Activated CD8-positive, alpha-beta T cell treated with anti-CD3 and anti-CD28 coated beads for 36 hours (primary cell): ENCODE measurements at regions not wholly inside any gene's neighbourhood (a gene's known extent, or its start where the extent isn't known, plus 50 kb on each side); places are given as distances from the start of the nearest gene placed in this dataset.
A peak's percentile ranks its signal among the peaks of the same experiment; 100 is the strongest.

Experiments
- ATAC-seq: fragments of 200-7000 bp; cut with Tn5 transposase; one replicate; pipeline ENCODE4 v1.10.0; 2021; ENCODE audit warnings: mild to moderate bottlenecking, moderate library complexity
- CTCF ChIA-PET: fragments of 350-600 bp; sonication (Branson Sonifier 250); formaldehyde crosslinking; loops from one replicate; lab custom pipeline; 2021; ENCODE audit warnings: antibody characterized with exemption; lab: Charles Lee
- POLR2A ChIA-PET: fragments of 350-600 bp; sonication (Branson Sonifier 250); formaldehyde crosslinking; loops from one replicate; lab custom pipeline; 2021; ENCODE audit warnings: antibody characterized with exemption; lab: Charles Lee
- DNase-seq: peaks from one replicate; pipeline ENCODE4 v3.0.0-alpha.2; 2020
- H3K27ac Mint-ChIP-seq: one replicate; pipeline ENCODE4 v1.8.0; 2021; ENCODE audit warnings: mild to moderate bottlenecking, mixed read lengths
- H3K27me3 Mint-ChIP-seq: one replicate; pipeline ENCODE4 v1.8.0; 2021; ENCODE audit warnings: mixed read lengths
- H3K36me3 Mint-ChIP-seq: one replicate; pipeline ENCODE4 v1.8.0; 2021; ENCODE audit warnings: low read depth, mixed read lengths
- H3K4me1 Mint-ChIP-seq: one replicate; pipeline ENCODE4 v1.8.0; 2021; ENCODE audit warnings: low read depth, mixed read lengths
- H3K4me3 Mint-ChIP-seq: one replicate; pipeline ENCODE4 v1.8.0; 2021; ENCODE audit warnings: mild to moderate bottlenecking, moderate library complexity, mixed read lengths
- H3K9me3 Mint-ChIP-seq: one replicate; pipeline ENCODE4 v1.8.0; 2021; ENCODE audit warnings: mixed read lengths
- CTCF ChIP-seq: fragments of 200-600 bp; IDR thresholded peaks from one replicate; pipeline ENCODE4 v1.8.0; 2022; ENCODE audit warnings: antibody characterized with exemption, mild to moderate bottlenecking
- intact Hi-C: fragments of 100-400 bp; cut with micrococcal nuclease; formaldehyde crosslinking; loops from one replicate; pipeline ENCODE4 v1.10.0; 2022

- intact Hi-C loops, result no loop called here
- no peak overlapping the region for H3K27ac Mint-ChIP-seq
- ATAC-seq (no peak), DNase-seq (no peak)
- H3K36me3 Mint-ChIP-seq, result no peaks in the 10 kb centered on the region
- TF ChIP-seq CTCF, result no peak
- H3K27me3 Mint-ChIP-seq, result no peaks in the 10 kb centered on the region
- no peak overlapping the region for H3K4me3 Mint-ChIP-seq
- H3K9me3 Mint-ChIP-seq, result no peaks in the 10 kb centered on the region
- H3K4me1 Mint-ChIP-seq, result peaks cover 1% of the 10 kb centered on the region
- ChIA-PET CTCF (no interaction called here), POLR2A (no interaction called here)
These were observed 97.6 kb upstream of the BCOR start for GRCh38 chrX:40195368-40195767.

- ChIA-PET POLR2A (no interaction called here), CTCF (no interaction called here)
- no peak overlapping the region for H3K27ac Mint-ChIP-seq
- H3K4me3 Mint-ChIP-seq, result no peak overlapping the region
- H3K36me3 Mint-ChIP-seq, result no peaks in the 10 kb centered on the region
- no peak for DNase-seq
- H3K9me3 Mint-ChIP-seq, result no peaks in the 10 kb centered on the region
- TF ChIP-seq CTCF, result no peak
- intact Hi-C loops, result no loop called here
- H3K4me1 Mint-ChIP-seq, result peaks cover 14% of the 10 kb centered on the region
- H3K27me3 Mint-ChIP-seq, result no peaks in the 10 kb centered on the region
- no peak for ATAC-seq
These were observed 94.4 kb upstream of the BCOR start for GRCh38 chrX:40192196-40192595.

- no peak for TF ChIP-seq CTCF
- Mint-ChIP-seq H3K27ac (peak overlapping the region; percentile 62), H3K4me1 (peaks cover 14% of the 10 kb centered on the region), H3K4me3 (no peak overlapping the region), H3K27me3 (no peaks in the 10 kb centered on the region), H3K36me3 (peaks cover 4% of the 10 kb centered on the region), H3K9me3 (peaks cover 6% of the 10 kb centered on the region)
- DNase-seq (no peak), ATAC-seq (no peak)
- CTCF ChIA-PET, result no interaction called here
- intact Hi-C loops, result no loop called here
- POLR2A ChIA-PET, result interaction anchor here (1.7 kb wide), 1 partner anchor 12 kb away, joined by 4 read pairs; no protein-coding TSS in a partner anchor
These were observed 91.9 kb upstream of the BCOR start for GRCh38 chrX:40189637-40190036.

GRCh38 chrX:40188573-40189417 lies 91.0 kb upstream of the BCOR start:
- Mint-ChIP-seq H3K27me3 (no peaks in the 10 kb centered on the region), H3K27ac (peak overlapping the region; percentile 62), H3K9me3 (peaks cover 6% of the 10 kb centered on the region), H3K4me3 (no peak overlapping the region), H3K36me3 (peaks cover 4% of the 10 kb centered on the region), H3K4me1 (peaks cover 14% of the 10 kb centered on the region)
- ChIA-PET POLR2A (interaction anchor here (1.1 to 2.5 kb wide), 3 partner anchors 12 to 14 kb away, joined by 4 to 13 read pairs (median 4); no protein-coding TSS in a partner anchor), CTCF (no interaction called here)
- TF ChIP-seq CTCF, result no peak
- DNase-seq, result no peak
- ATAC-seq, result no peak
- intact Hi-C loops, result no loop called here

GRCh38 chrX:40184968-40185367 lies 87.2 kb upstream of the BCOR start:
- H3K4me1 Mint-ChIP-seq, result peaks cover 12% of the 10 kb centered on the region
- intact Hi-C loops, result no loop called here
- H3K27ac Mint-ChIP-seq, result no peak overlapping the region
- peaks cover 6% of the 10 kb centered on the region for H3K9me3 Mint-ChIP-seq
- TF ChIP-seq CTCF, result no peak
- DNase-seq (no peak), ATAC-seq (no peak)
- ChIA-PET POLR2A (no interaction called here), CTCF (no interaction called here)
- no peak overlapping the region for H3K4me3 Mint-ChIP-seq
- H3K27me3 Mint-ChIP-seq, result no peaks in the 10 kb centered on the region
- peaks cover 4% of the 10 kb centered on the region for H3K36me3 Mint-ChIP-seq
